Urothelium cell line (cell line): ENCODE measurements at regions not wholly inside any gene's neighbourhood (a gene's known extent, or its start where the extent isn't known, plus 50 kb on each side); places are given as distances from the start of the nearest gene placed in this dataset.

Experiments used
- DNase-seq: peaks from one replicate; pipeline ENCODE4 v3.0.0; 2011; ENCODE audit warnings: low spot score, mixed read lengths
- FAIRE-seq: peaks from 2 replicates; lab custom pipeline; 2011; peaks lifted over from hg19 to GRCh38; lab: Jason Lieb, UNC

DNA sequence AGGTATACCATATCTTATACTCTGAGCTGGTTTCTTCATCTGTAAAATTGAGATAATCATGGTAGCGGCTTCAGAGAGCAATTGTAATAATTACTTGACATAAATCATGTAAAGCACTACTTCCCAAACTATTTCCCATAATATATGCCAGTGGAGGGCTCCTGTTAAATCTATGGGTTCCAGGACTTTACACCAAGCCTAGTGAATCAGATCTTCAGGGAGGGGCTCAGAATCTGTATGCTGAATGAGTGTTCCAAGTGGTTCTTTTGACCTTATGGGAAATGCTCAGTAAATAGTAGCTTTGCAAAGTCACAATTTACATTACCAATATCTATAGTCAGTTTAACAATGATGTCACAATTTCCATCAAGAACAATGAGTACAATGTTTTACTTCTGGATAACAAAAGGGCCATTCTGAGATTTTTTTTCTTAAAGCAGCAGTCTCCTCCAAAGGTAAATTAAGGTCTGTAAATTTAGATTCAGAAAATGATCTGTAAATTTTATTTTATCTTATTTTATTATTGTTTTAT is 50.9 kb upstream of the NLK start:
- FAIRE-seq = no peak
- DNase-seq = no peak
